ENCODE measurements at regions not wholly inside any gene's neighbourhood (a gene's known extent, or its start where the extent isn't known, plus 50 kb on each side); places are given as distances from the start of the nearest gene placed in this dataset.
"Not testable (repeated sequence)": the region's sequence is repeated elsewhere in the genome, so short reads cannot be mapped to it uniquely, and the experiment has no call there.

DNA sequence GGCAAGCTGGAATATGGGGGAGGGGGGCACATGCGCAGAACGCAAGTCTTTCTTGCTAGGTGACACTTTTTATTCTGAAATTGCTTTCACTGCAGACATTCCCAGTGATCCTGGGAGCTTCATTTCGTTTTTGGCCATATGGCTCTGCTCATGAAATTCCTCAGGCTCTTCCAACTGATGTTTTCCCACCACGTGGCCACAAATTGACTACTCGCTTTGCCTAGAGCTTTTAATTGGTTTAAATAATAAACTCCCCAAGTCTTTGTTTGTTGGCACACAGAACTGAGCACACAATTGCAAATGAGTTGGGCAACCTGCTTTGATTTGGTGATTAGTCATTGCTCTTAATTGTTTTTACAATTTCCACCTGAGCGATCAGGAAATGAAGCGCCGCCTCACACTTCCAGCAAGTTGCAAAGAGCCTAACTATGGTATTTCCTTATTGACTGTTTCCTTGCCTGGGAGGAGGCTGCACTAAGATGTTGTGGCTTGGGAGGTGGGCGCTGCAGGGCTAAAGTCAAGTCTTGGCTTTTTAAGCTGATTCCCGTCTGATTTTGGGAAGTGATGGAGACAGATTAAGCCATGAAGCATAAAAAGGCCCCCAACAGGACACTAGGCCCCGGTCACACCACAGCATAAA, 282.5 kb downstream of the ZIC3 start:
- ChIA-PET POLR2A (no interaction called here), CTCF (no interaction called here)
- DNase-seq (ENCODE audit: low read depth, low spot score) = no peak
- TF ChIP-seq, protein P1, sequence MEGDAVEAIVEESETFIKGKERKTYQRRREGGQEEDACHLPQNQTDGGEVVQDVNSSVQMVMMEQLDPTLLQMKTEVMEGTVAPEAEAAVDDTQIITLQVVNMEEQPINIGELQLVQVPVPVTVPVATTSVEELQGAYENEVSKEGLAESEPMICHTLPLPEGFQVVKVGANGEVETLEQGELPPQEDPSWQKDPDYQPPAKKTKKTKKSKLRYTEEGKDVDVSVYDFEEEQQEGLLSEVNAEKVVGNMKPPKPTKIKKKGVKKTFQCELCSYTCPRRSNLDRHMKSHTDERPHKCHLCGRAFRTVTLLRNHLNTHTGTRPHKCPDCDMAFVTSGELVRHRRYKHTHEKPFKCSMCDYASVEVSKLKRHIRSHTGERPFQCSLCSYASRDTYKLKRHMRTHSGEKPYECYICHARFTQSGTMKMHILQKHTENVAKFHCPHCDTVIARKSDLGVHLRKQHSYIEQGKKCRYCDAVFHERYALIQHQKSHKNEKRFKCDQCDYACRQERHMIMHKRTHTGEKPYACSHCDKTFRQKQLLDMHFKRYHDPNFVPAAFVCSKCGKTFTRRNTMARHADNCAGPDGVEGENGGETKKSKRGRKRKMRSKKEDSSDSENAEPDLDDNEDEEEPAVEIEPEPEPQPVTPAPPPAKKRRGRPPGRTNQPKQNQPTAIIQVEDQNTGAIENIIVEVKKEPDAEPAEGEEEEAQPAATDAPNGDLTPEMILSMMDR (IDR thresholded peaks at IDR 0.05; ENCODE audit: insufficient read depth, low read length, missing control alignments) = no peak
- no peak overlapping the region for H3K4me3 ChIP-seq (ENCODE audit: low read depth, low read length)

DNA sequence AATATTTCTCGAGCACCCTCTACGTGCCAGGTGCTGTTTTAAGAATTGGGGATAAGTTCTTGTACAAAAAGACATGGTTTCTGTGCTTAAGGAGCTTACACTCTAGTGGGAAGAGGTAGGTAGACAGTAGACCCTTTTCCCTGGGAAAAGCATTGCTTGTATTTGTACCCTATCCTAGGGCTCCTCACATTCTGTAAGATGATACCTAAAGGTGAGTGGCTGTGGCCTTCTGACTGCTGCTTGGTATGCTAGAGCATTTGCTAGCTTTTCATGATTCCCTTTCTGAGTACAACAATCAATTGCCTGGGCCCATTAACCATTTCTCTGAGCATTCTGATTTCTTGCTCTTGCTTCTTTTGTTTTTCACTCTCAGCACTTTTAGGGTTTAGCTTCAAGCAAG, 286.6 kb downstream of the ZIC3 start:
- H3K4me3 ChIP-seq (ENCODE audit: low read depth, low read length) = no peak overlapping the region
- CTCF ChIA-PET = no interaction called here
- TF ChIP-seq, protein P1 (IDR thresholded peaks at IDR 0.05; ENCODE audit: insufficient read depth, low read length, missing control alignments) = no peak
- POLR2A ChIA-PET = no interaction called here
- DNase-seq (ENCODE audit: low read depth, low spot score) = no peak

DNA sequence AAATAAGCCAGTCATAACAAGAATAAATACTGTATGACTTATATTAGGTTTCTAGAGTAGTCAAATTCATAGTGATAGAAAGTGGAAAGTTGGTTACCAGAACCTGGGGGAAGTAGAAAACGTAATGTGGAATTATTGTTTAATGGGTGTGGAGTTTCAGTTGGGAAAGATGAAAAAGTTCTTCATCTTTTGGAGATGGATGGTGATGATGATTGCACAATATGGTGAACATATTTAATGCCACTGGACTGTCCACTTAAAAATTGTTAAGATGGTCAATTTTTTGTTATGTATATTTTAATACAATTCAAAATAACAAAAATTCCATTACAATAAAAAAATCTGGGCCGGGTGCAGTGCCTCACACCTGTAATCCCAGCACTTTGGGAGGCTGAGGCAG, 289.6 kb downstream of the ZIC3 start:
- DNase-seq (ENCODE audit: low read depth, low spot score) = no peak
- ChIA-PET POLR2A (no interaction called here), CTCF (no interaction called here)
- no peak overlapping the region for H3K4me3 ChIP-seq (ENCODE audit: low read depth, low read length)
- TF ChIP-seq, protein P1 (IDR thresholded peaks at IDR 0.05; ENCODE audit: insufficient read depth, low read length, missing control alignments) = no peak

DNA sequence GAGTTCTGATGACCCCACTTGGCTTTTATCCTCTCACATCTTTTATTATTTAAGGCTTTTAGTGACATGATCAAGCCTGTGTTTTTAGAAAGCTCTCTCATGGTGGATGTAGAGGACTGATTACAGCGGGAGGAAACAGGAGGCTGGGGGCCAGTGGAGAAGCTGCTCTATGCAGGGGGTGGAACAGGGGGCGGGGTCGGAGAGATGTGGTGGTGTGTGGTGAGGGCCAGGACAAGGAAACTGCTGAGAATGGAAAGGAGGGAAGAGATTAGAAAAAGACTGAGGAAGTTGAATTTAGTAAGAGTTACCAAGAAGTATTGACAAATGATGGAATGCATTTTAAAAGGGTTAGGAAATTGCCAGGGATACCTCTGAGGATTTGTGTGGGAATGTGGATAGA, 292.2 kb downstream of the ZIC3 start:
- CTCF ChIA-PET = no interaction called here
- POLR2A ChIA-PET = no interaction called here
- DNase-seq (ENCODE audit: low read depth, low spot score) = no peak
- H3K4me3 ChIP-seq (ENCODE audit: low read depth, low read length) = no peak overlapping the region
- TF ChIP-seq, protein P1 (IDR thresholded peaks at IDR 0.05; ENCODE audit: insufficient read depth, low read length, missing control alignments) = no peak

DNA sequence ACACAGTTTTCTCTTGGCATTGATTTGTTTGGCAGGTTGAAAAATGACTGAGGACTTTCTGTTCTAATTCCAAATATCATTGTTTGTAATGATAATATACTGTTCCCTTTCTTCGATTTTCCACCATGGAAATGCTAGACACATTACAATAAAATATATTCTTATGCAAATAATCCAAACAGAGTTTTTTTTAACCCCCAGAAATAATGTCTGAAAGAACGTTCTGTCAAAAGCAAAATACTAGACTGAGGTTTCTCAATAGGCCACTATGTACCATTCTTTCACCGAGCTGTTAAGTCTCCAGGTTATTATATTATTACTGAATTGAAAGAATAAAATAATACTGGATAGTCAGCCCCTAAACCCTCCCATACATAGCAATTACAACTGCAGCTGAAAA, 312.5 kb downstream of the ZIC3 start:
- no peak overlapping the region for H3K4me3 ChIP-seq (ENCODE audit: low read depth, low read length)
- DNase-seq (ENCODE audit: low read depth, low spot score) = no peak
- POLR2A ChIA-PET = no interaction called here
- TF ChIP-seq, protein P1 (IDR thresholded peaks at IDR 0.05; ENCODE audit: insufficient read depth, low read length, missing control alignments) = no peak
- CTCF ChIA-PET = no interaction called here

DNA sequence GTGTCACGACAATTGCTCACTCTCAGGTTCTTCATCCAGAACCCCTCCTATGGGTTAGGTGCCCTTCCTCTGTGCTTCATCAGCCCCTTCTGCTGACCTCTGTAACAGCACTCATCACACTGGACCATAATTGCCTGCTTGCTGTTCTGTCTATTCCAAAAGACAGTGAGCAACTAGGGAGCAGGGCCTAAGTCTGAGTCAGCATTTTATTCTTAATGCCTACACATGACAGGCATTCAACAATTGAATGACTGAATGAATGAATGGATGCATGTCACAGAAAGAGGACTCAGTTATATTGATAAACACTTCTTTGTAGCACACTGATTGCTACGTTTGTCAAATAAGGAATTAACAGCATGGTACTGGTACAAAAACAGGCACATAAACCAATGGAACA, 317.0 kb downstream of the ZIC3 start:
- no peak for DNase-seq (ENCODE audit: low read depth, low spot score)
- TF ChIP-seq, protein P1 (IDR thresholded peaks at IDR 0.05; ENCODE audit: insufficient read depth, low read length, missing control alignments) = no peak
- ChIA-PET POLR2A (no interaction called here), CTCF (no interaction called here)
- no peak overlapping the region for H3K4me3 ChIP-seq (ENCODE audit: low read depth, low read length)

DNA sequence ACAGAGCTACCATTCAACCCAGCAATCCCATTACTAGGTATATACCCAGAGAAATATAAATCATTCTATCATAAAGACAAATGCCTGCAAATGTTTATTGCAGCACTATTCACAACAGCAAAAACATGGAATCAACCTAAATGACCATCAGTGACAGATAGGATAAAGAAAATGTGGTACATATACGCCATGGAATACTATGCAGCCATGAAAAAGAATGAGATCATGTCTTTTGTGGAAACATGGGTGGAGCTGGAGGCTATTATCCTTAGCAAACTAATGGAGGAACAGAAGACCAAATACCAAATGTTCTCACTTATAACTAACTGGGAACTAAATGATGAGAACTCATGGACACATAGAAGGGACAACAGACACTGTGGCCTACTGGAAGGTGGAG, 318.9 kb downstream of the ZIC3 start:
- POLR2A ChIA-PET; DNase-seq (ENCODE audit: low read depth, low spot score); H3K4me3 ChIP-seq (ENCODE audit: low read depth, low read length); CTCF ChIA-PET: not testable (repeated sequence)

Data from AG04449 (cell line).